ENCODE measurements at regions not wholly inside any gene's neighbourhood (a gene's known extent, or its start where the extent isn't known, plus 50 kb on each side); places are given as distances from the start of the nearest gene placed in this dataset.

- no peak overlapping the region for H3K4me3 Mint-ChIP-seq
- no peak overlapping the region for H3K27ac Mint-ChIP-seq
- no peaks in the 10 kb centered on the region for H3K36me3 Mint-ChIP-seq (ENCODE audit: low read depth)
- DNase-seq (ENCODE audit: low spot score), result no peak
- H3K9me3 Mint-ChIP-seq, result no peaks in the 10 kb centered on the region
- H3K27me3 Mint-ChIP-seq (ENCODE audit: low read depth), result no peaks in the 10 kb centered on the region
- no peaks in the 10 kb centered on the region for H3K4me1 Mint-ChIP-seq (ENCODE audit: low read depth)
Measured at GRCh38 chr12:85747941-85748495, 88.2 kb downstream of the RASSF9 start.

Measured in T-helper 2 cell treated with Interferon-gamma antibody and Interleukin-4, amounts not matched to agents 5 μg/mL and 100 μg/mL, for 36 hours (primary cell).